Large intestine (tissue), 3 donors: ENCODE measurements at regions not wholly inside any gene's neighbourhood (a gene's known extent, or its start where the extent isn't known, plus 50 kb on each side); places are given as distances from the start of the nearest gene placed in this dataset.

ENCODE experiments used
- DNase-seq, 2 donors: peaks; one replicate each; pipeline versions ENCODE4 v3.0.0 to v3.0.0-alpha.2; 2013
- H3K27ac ChIP-seq: one replicate; pipeline ENCODE4 v1.5.1; 2013; ENCODE audit warnings: low read length
- H3K27me3 ChIP-seq: 2 replicates; pipeline ENCODE4 v1.6.1; 2013; ENCODE audit warnings: low read length; ENCODE audit not compliant: control insufficient read depth, insufficient read depth
- H3K36me3 ChIP-seq: 2 replicates; pipeline ENCODE4 v1.6.1; 2013; ENCODE audit warnings: low read length; ENCODE audit not compliant: control insufficient read depth, insufficient read depth
- H3K4me1 ChIP-seq: one replicate; pipeline ENCODE4 v1.6.1; 2013; ENCODE audit warnings: low read length; ENCODE audit not compliant: control insufficient read depth, insufficient read depth
- H3K4me3 ChIP-seq: one replicate; pipeline ENCODE4 v1.5.1; 2013; ENCODE audit warnings: low read length
- H3K9me3 ChIP-seq: one replicate; pipeline ENCODE4 v1.6.1; 2013; ENCODE audit warnings: mild to moderate bottlenecking, low read depth, low read length, moderate library complexity; ENCODE audit not compliant: control insufficient read depth
- WGBS: methylation state at CpG from one replicate; pipeline ENCODE4 v1.1.5; 2013; ENCODE audit warnings: low lambda C conversion rate; ENCODE audit not compliant: insufficient coverage; 5-methylcytosine and 5-hydroxymethylcytosine counted together

- 17% methylated on average over 1 of the region's 1 CpG for WGBS
- Histone ChIP-seq H3K9me3 (no peaks in the 10 kb centered on the region), H3K4me1 (no peaks in the 10 kb centered on the region), H3K27me3 (no peaks in the 10 kb centered on the region), H3K27ac (no peak overlapping the region), H3K4me3 (no peak overlapping the region), H3K36me3 (no peaks in the 10 kb centered on the region)
- DNase-seq = no peak
Observed at GRCh38 chr18:38115201-38115600, 549.6 kb upstream of the CELF4 start.

GRCh38 chr18:38087538-38087937 is 521.9 kb upstream of the CELF4 start:
- H3K36me3 ChIP-seq = no peaks in the 10 kb centered on the region
- no peak overlapping the region for H3K4me3 ChIP-seq
- no peaks in the 10 kb centered on the region for H3K4me1 ChIP-seq
- no peaks in the 10 kb centered on the region for H3K9me3 ChIP-seq
- H3K27me3 ChIP-seq = no peaks in the 10 kb centered on the region
- no peak overlapping the region for H3K27ac ChIP-seq
- WGBS = no CpG with 5 or more reads among the region's 1 CpG
- no peak for DNase-seq

- H3K27me3 ChIP-seq = no peaks in the 10 kb centered on the region
- H3K4me3 ChIP-seq = no peak overlapping the region
- H3K4me1 ChIP-seq = no peaks in the 10 kb centered on the region
- H3K36me3 ChIP-seq = no peaks in the 10 kb centered on the region
- no CpG with 5 or more reads among the region's 1 CpG for WGBS
- H3K9me3 ChIP-seq = no peaks in the 10 kb centered on the region
- DNase-seq = no peak
- H3K27ac ChIP-seq = no peak overlapping the region
Observed at GRCh38 chr18:38081516-38081915, 515.9 kb upstream of the CELF4 start.

GRCh38 chr18:38077229-38077628 is 511.6 kb upstream of the CELF4 start:
- no peaks in the 10 kb centered on the region for H3K27me3 ChIP-seq
- H3K9me3 ChIP-seq = no peaks in the 10 kb centered on the region
- H3K4me3 ChIP-seq = no peak overlapping the region
- H3K36me3 ChIP-seq = no peaks in the 10 kb centered on the region
- 38% methylated on average over 3 of the region's 4 CpGs for WGBS
- no peak for DNase-seq
- no peaks in the 10 kb centered on the region for H3K4me1 ChIP-seq
- no peak overlapping the region for H3K27ac ChIP-seq

GRCh38 chr18:38076346-38077070 is 510.9 kb upstream of the CELF4 start:
- H3K27ac ChIP-seq = no peak overlapping the region
- DNase-seq = no peak
- H3K9me3 ChIP-seq = no peaks in the 10 kb centered on the region
- no peak overlapping the region for H3K4me3 ChIP-seq
- no peaks in the 10 kb centered on the region for H3K4me1 ChIP-seq
- no peaks in the 10 kb centered on the region for H3K36me3 ChIP-seq
- no peaks in the 10 kb centered on the region for H3K27me3 ChIP-seq
- WGBS = no CpG with 5 or more reads among the region's 5 CpGs

GRCh38 chr18:38074298-38074876 is 508.8 kb upstream of the CELF4 start:
- Histone ChIP-seq H3K36me3 (no peaks in the 10 kb centered on the region), H3K9me3 (no peaks in the 10 kb centered on the region), H3K4me3 (no peak overlapping the region), H3K4me1 (no peaks in the 10 kb centered on the region), H3K27me3 (no peaks in the 10 kb centered on the region), H3K27ac (no peak overlapping the region)
- no peak for DNase-seq
- WGBS = no CpG with 5 or more reads among the region's 3 CpGs

GRCh38 chr18:38067821-38068220 is 502.2 kb upstream of the CELF4 start:
- no CpG with 5 or more reads among the region's 2 CpGs for WGBS
- no peak for DNase-seq
- Histone ChIP-seq H3K4me3 (no peak overlapping the region), H3K9me3 (no peaks in the 10 kb centered on the region), H3K4me1 (no peaks in the 10 kb centered on the region), H3K36me3 (no peaks in the 10 kb centered on the region), H3K27ac (no peak overlapping the region), H3K27me3 (no peaks in the 10 kb centered on the region)

GRCh38 chr18:38067086-38067485 is 501.5 kb upstream of the CELF4 start:
- Histone ChIP-seq H3K27me3 (no peaks in the 10 kb centered on the region), H3K4me3 (no peak overlapping the region), H3K4me1 (no peaks in the 10 kb centered on the region), H3K36me3 (no peaks in the 10 kb centered on the region), H3K27ac (no peak overlapping the region), H3K9me3 (no peaks in the 10 kb centered on the region)
- WGBS = no CpG with 5 or more reads among the region's 1 CpG
- DNase-seq = no peak

- 80% methylated on average over 1 of the region's 3 CpGs for WGBS
- DNase-seq = no peak
- no peaks in the 10 kb centered on the region for H3K27me3 ChIP-seq
- no peak overlapping the region for H3K27ac ChIP-seq
- no peaks in the 10 kb centered on the region for H3K36me3 ChIP-seq
- no peaks in the 10 kb centered on the region for H3K4me1 ChIP-seq
- H3K9me3 ChIP-seq = no peaks in the 10 kb centered on the region
- no peak overlapping the region for H3K4me3 ChIP-seq
Observed at GRCh38 chr18:38052879-38053590, 487.4 kb upstream of the CELF4 start.

GRCh38 chr18:38047820-38048219 is 482.2 kb upstream of the CELF4 start:
- H3K27ac ChIP-seq = no peak overlapping the region
- 100% methylated on average over 1 of the region's 3 CpGs for WGBS
- no peaks in the 10 kb centered on the region for H3K36me3 ChIP-seq
- H3K4me3 ChIP-seq = no peak overlapping the region
- H3K4me1 ChIP-seq = no peaks in the 10 kb centered on the region
- no peaks in the 10 kb centered on the region for H3K27me3 ChIP-seq
- DNase-seq = no peak
- H3K9me3 ChIP-seq = no peaks in the 10 kb centered on the region
